OCI-LY1 (cell line): ENCODE measurements at regions not wholly inside any gene's neighbourhood (a gene's known extent, or its start where the extent isn't known, plus 50 kb on each side); places are given as distances from the start of the nearest gene placed in this dataset.

ENCODE experiments used
- EZH2 ChIP-seq: fragments of 200-600 bp; sonication (generic), shearing (Covaris generic); IDR thresholded peaks from 2 replicates; pipeline ENCODE4 v1.8.0; 2017; ENCODE audit warnings: borderline replicate concordance, mixed run types, mild to moderate bottlenecking, antibody characterized with exemption, low read length, moderate library complexity, mixed read lengths
- TF ChIP-seq, protein P1 (sequence below): fragments of 200-600 bp; sonication (generic), shearing (Covaris generic); IDR thresholded peaks from 2 replicates; pipeline ENCODE4 v1.5.1; 2017; ENCODE audit warnings: mild to moderate bottlenecking, antibody characterized with exemption, low read length, moderate library complexity, mixed read lengths

DNA sequence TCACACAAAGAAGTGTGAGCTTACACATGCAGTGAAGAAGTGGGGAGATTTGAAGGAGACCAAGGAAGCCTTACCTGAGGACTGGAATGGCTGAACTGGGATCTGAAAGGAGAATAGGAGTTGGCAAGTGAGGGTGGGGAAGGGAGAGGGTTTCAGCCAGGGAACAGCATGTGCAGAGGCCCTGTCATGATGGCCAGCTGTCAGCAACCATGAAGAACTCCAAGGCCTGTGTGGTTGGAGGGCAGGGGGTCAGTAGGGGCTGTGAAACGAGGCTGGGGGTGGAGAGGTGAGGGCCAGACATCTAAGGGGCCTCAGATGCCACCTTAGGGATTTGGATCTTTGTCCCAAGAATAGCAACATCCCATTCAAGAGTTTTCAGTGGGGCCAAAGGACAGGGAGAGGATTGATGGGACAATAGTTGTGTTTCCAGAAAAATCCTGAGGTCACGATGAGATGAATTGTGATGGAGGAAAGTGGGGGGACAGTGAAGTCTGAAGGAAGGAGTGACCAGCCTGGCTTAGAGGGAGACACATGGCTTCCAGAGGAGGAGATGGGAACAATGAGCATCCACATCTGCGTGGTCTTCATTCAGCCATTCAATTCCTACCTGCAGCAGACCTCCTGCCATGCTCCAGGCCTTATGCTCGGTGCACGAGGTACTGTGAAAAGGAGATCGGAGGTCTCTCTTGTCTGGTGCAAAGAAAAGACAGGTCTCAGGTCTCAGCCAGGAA, 187.6 kb downstream of the MATN1 start:
- TF ChIP-seq, protein P1, sequence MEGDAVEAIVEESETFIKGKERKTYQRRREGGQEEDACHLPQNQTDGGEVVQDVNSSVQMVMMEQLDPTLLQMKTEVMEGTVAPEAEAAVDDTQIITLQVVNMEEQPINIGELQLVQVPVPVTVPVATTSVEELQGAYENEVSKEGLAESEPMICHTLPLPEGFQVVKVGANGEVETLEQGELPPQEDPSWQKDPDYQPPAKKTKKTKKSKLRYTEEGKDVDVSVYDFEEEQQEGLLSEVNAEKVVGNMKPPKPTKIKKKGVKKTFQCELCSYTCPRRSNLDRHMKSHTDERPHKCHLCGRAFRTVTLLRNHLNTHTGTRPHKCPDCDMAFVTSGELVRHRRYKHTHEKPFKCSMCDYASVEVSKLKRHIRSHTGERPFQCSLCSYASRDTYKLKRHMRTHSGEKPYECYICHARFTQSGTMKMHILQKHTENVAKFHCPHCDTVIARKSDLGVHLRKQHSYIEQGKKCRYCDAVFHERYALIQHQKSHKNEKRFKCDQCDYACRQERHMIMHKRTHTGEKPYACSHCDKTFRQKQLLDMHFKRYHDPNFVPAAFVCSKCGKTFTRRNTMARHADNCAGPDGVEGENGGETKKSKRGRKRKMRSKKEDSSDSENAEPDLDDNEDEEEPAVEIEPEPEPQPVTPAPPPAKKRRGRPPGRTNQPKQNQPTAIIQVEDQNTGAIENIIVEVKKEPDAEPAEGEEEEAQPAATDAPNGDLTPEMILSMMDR = no peak
- no peak for TF ChIP-seq EZH2
